HG03469 (cell line): ENCODE measurements at regions not wholly inside any gene's neighbourhood (a gene's known extent, or its start where the extent isn't known, plus 50 kb on each side); places are given as distances from the start of the nearest gene placed in this dataset.
"Not testable (repeated sequence)": the region's sequence is repeated elsewhere in the genome, so short reads cannot be mapped to it uniquely, and the experiment has no call there.

Experiments used
- ATAC-seq: cut with Tn5 transposase; IDR thresholded peaks from one replicate; pipeline ENCODE4 v1.9.1; 2021; ENCODE audit warnings: mild to moderate bottlenecking, moderate library complexity, moderate number of reproducible peaks; ENCODE audit not compliant: unreplicated experiment

- no peak for ATAC-seq
Observed at GRCh38 chr9:129440435-129441186, 180.3 kb downstream of the C9orf50 start.

GRCh38 chr9:129439242-129439641 is 181.7 kb downstream of the C9orf50 start:
- no peak for ATAC-seq

GRCh38 chr9:129437626-129438323 is 183.1 kb downstream of the C9orf50 start:
- ATAC-seq, result no peak

- ATAC-seq, result no peak
Observed at GRCh38 chr9:129436751-129437625, 183.9 kb downstream of the C9orf50 start.

- no peak for ATAC-seq
Observed at GRCh38 chr9:129435988-129436717, 184.7 kb downstream of the C9orf50 start.

- no peak for ATAC-seq
Observed at GRCh38 chr9:129435291-129435690, 185.6 kb downstream of the C9orf50 start.

GRCh38 chr9:129434187-129434586 is 186.7 kb downstream of the C9orf50 start:
- ATAC-seq, result no peak

GRCh38 chr9:129432297-129433154 is 188.4 kb downstream of the C9orf50 start:
- no peak for ATAC-seq

- no peak for ATAC-seq
Observed at GRCh38 chr9:129430940-129431643, 189.8 kb downstream of the C9orf50 start.

- no peak for ATAC-seq
Observed at GRCh38 chr9:129428864-129429577, 191.9 kb downstream of the C9orf50 start.

GRCh38 chr9:129427149-129427548 is 193.8 kb downstream of the C9orf50 start:
- ATAC-seq, result no peak

- not testable (repeated sequence) for ATAC-seq
Observed at GRCh38 chr9:129423755-129424154, 197.1 kb downstream of the C9orf50 start.

GRCh38 chr9:129423216-129423615 is 197.7 kb downstream of the C9orf50 start:
- ATAC-seq, result no peak

GRCh38 chr9:129422843-129423192 is 198.1 kb downstream of the C9orf50 start:
- ATAC-seq, result no peak

- no peak for ATAC-seq
Observed at GRCh38 chr9:129422032-129422842, 198.7 kb downstream of the C9orf50 start.

GRCh38 chr9:129421371-129421770 is 199.5 kb downstream of the C9orf50 start:
- no peak for ATAC-seq

GRCh38 chr9:129420721-129421120 is 200.2 kb downstream of the C9orf50 start:
- ATAC-seq, result no peak
